GM12892 (cell line): ENCODE measurements at regions not wholly inside any gene's neighbourhood (a gene's known extent, or its start where the extent isn't known, plus 50 kb on each side); places are given as distances from the start of the nearest gene placed in this dataset.
"Not testable (repeated sequence)": the region's sequence is repeated elsewhere in the genome, so short reads cannot be mapped to it uniquely, and the experiment has no call there.

ENCODE experiments used
- DNase-seq: peaks from one replicate; pipeline ENCODE4 v3.0.0; 2011; ENCODE audit not compliant: insufficient read length
- FAIRE-seq: peaks from 2 replicates; lab custom pipeline; 2011; peaks lifted over from hg19 to GRCh38; lab: Jason Lieb, UNC
- POLR2A ChIP-seq: IDR thresholded peaks from 2 replicates; pipeline ENCODE4 v1.6.1; 2011; ENCODE audit warnings: low read depth, low read length, control low read depth
- POLR2AphosphoS5 ChIP-seq: IDR thresholded peaks from 2 replicates; pipeline ENCODE4 v1.6.1; 2011; ENCODE audit warnings: low read depth, low read length, control low read depth
- TAF1 ChIP-seq: IDR thresholded peaks from 2 replicates; pipeline ENCODE4 v1.6.1; 2011; ENCODE audit warnings: low read depth, mild to moderate bottlenecking, control low read depth, low read length, borderline replicate concordance

DNA sequence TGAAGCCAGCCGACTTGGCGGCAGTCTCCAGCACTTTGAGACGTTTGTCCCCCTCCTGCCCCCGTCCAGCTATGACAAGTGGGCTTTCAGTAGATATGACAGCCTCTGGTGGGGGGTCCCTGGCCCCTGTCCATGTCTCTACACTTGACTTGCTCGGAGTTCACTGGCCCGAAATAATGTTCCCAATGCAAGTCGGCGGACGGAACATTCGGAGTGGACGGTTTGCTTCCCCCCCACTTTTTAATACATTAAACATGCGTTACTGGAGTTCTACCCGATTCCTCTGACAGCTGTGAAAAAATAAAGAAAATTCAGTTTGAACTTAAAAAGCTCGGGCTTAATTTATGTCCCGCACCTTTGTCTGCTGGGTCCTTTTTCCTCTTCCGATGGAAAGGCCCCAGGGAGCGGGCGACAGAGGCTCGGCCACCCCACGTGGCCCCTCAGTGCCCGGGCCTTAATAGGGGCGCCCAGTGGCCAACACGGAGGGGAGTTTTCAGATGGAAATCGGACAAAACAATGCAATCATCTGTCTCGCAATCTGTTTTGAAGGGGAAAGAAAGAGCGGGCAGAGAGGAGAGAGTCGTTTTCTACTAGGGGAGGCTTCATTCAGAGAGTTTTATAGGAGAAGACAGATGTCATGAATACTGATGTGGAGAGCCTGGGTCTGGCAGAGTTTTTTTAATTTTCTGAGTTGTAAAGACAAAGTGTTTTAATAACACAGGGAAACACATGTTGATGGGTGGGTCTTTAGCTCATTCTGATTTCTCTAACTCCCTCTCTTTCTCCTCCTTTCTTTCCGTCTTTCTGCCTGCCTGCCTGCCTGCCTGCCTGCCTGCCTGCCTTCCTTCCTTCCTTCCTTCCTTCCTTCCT lies 50.2 kb downstream of the SMIM38 start:
- DNase-seq (no peak), FAIRE-seq (no peak)
- TF ChIP-seq POLR2A (no peak), TAF1 (no peak), POLR2AphosphoS5 (no peak)

DNA sequence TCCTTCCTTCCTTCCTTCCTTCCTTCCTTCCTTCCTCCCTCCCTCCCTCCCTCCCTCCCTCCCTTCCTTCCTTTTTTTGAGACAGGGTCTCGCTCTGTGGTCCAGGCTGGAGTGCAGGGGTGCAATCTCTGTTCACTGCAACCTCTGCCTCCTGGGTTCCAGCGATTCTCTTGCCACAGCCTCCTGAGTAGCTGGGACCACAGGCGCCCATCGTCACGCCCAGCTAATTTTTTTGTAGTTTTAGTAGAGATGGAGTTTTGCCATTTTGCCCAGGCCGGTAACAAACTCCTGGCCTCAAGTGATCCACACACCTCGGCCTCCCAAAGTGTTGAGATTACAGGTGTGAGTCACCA lies 50.9 kb downstream of the SMIM38 start:
- FAIRE-seq, result not testable (repeated sequence)

DNA sequence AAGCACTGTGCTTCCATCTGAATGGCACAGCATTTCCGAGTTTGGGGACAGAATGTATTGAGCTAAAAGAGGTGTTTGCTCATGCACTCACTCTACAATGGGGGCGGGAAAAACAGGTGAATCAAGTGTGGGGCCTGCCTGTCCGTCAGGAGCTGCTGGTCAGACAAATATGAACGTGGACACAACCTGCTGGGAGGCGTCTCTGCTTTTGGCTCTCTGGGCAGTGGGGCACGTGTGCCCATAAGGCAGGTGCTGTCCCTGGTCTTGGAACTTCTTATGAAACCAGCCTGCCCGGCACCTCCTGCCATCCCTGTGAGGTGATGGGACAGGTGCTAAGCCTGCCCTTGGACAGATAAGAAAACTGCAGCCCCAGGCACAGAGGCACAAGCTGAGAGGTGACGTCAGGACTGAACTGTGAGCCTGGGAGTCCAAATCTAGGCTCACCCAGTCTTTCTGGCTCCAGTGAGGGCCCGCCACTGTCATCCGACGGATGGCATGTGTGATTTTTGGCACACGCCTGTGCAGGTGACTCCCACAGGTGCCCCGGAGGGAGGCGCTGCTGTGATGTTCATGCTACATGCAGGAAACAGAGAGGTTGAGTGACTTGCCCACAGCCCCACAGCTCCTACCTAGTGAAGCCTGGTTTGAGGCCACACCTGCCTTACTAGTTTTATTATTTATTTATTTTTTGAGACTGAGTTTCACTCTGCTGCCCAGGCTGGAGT lies 51.6 kb downstream of the SMIM38 start:
- FAIRE-seq (no peak), DNase-seq (no peak)
- TF ChIP-seq POLR2A (no peak), POLR2AphosphoS5 (no peak), TAF1 (no peak)

More for the DNA sequence above, 50.9 kb downstream of the SMIM38 start:
- DNase-seq, result not testable (repeated sequence)

DNA sequence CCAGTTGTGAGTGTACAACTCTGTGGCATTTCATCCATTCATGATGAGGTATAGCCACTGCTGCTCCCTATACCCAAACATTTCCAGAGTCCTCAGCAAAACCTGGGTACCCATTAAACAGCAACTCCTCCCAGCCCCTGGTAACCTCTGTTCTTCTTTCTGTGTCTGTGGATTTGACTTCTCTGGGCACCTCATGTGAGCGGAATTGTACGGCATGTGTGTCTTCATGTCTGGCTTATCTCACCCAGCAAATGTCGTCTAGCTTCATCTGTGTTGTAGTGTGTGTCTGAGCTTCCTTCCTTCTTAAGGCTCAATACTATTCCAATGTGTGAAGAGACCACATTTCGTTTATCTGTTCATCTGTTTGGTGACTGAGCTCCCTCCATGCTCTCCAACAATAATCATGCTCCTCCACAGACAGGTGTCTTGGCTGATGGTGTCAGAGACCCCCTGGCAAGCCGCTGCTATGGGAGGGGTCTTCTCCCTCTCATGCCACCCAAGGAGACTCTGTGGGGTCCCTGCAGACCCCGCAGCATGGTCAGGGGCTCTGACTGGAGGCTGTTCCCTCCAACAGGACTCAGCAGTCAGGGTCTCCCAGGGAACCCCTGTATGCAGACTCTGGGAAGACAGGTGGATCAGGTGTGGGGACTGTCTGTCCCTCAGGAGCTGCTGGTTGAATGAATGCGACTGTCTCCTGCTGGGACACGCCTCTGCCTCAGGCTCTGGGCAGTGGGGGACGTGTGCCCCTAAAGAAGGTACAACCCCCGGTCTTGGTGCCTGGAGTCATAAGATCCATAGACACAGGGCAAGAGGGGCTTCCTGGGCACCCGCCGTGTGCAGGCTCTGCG lies 52.7 kb downstream of the SMIM38 start:
- FAIRE-seq (no peak), DNase-seq (no peak)
- TF ChIP-seq TAF1 (no peak), POLR2A (no peak), POLR2AphosphoS5 (no peak)

DNA sequence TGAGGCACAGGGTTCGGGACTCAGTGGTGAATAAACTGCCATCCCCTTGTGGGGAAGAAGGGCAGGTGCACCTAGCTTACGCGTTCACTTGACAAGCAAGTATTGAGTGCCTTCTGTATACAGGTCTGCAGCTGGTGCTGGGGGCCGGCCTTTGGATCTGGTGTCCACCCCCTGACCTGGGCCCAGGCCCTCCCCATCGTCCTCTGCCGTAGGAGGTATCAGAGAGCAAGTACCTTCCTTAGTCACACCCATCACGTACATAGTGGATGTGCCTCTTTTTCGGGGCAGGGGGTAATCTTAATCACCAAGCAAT lies 53.3 kb downstream of the SMIM38 start:
- DNase-seq (no peak), FAIRE-seq (no peak)
- TF ChIP-seq POLR2A, result no peak
- TF ChIP-seq TAF1, result no peak
- TF ChIP-seq POLR2AphosphoS5, result no peak

DNA sequence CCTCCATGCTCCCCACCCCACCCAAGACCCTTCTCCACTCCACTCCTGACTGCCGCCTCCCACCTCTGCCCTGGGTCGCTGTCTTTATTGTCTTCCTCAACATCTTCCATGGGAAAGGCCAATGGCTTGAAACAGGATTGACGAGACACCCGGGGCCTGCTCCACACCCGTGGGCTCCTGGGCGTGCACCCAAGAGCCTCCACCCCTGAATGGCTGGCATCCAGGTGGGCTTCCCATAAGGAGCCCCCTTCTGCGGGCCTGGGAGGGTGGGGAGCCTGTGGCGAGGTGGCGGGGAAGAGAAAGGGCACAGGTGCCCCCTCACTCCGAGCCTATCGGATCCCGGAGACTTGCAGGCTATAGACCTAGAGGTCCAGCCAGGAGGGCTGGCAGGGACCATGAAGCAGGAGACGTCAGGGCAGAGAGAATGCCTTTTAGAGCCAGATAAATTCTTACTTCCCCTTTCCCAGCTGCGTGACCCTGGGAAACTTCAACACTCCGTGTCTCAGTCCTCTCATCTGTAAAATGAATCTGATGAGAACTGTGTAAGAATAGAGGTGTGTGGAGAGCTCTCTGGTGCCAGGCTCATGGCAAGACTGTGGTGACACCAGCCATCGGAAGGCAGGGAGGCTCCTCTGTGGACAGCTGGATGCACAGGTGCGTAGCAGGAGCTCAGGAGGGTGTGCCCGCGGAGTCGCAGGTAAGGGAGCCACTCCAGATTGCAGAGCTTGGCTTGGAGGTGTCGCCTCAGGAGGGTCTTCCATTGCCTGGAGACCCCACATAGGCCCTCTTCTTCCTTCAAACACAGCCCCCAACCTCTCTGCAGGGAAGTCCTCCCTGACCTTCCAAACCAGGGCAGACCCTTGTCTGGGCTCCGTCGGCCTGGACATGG lies 53.9 kb downstream of the SMIM38 start:
- TF ChIP-seq POLR2AphosphoS5, result no peak
- no peak for TF ChIP-seq POLR2A
- no peak for TF ChIP-seq TAF1
- no peak for FAIRE-seq
- no peak for DNase-seq

DNA sequence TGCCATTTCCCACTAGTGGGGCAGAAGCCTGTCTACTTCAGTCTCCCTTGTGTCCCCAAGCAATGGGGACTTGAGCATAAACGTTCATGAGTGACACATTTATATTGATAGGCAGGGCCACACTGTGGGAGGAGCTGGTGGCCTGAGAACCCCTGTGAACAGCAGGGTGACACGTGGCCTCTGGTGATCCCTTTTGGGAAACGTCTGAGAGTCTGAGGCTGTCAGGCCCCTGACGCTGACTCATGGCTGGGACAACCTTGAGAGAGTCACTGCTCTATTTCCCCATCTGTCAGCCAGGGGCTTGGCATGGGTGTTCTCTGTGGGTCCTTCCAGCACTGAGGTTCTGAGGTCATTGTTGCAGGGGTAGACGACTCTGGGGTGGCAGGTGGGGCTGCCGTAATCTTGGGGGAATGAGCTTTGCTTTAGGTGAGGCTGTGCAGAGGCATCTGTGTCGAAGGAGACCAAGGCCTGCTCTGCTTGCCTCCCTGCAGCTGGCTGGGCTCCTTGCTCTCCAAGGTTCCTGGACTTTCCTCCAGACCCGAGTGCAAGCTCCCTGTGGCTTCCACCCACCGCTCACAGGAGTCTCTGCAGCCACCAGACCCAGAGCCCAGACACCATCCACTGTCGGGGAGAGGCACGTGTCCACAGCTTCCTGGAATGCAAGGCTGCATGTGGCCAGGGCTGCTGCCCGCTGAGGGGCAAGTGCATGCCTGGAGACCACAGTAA lies 54.7 kb downstream of the SMIM38 start:
- FAIRE-seq (no peak), DNase-seq (no peak)
- TF ChIP-seq POLR2A (no peak), TAF1 (no peak), POLR2AphosphoS5 (no peak)

DNA sequence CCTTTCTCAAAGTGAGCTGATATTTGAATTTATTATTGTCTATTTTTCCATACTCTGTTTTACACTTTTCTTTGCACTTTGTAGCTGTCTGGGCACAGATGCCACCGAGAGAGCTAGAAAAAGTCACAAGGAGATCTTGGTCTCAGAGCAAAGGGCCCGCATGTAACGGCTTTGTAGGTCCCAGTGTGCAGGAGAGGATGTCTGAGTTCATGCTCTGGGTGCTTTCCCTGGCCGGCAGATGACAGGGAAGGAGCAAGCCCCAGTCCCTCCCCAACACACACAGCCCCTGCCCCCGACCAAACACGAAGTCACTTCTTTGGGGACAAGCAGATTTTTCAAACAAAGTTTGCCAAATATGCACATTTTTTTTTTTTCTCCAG lies 55.8 kb downstream of the SMIM38 start:
- FAIRE-seq, result peak; percentile 77
- DNase-seq, result no peak
- no peak for TF ChIP-seq POLR2AphosphoS5

DNA sequence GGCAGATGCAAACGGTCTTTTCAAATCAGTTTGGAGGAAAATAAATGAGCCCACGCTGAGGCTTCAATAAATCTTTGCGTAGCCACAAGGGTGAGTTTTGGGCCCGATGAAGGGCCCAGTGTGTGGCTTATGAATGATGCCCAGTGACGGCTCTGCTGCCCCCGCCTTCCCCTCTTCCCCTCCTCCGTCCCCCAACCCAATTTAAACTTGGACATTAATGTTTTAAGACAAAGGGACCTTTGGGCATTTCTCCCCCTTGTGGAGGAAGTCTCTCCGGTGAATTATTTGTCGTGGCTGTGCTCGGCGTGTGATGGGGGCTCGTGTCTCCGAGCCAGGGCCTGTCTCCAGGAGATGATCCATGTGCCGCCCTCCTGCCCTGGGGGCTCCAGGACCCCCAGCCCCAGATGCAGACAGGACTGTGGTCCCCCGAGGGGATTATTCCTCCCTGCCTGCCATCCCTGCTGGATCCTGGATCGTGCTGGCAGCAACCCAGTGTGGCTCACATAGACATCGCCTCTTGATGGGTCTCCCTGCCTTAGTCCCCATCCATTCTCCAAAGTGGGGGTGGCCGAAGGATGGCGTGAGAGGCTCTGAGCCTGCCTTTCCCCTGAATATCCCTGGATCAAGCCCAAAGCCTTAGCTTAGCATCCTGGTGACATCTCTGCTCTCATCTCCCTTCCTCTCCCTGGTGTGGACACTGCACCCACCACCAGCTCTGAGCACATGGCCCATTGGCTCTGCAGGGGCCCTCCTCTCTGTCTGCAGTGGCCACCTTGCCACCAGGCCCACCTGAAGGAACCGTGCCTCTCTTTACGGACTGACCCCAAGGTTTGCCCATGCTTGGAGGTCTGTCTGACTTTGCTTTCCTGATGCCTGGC lies 56.4 kb downstream of the SMIM38 start:
- TF ChIP-seq POLR2AphosphoS5 (no peak), TAF1 (no peak), POLR2A (no peak)
- DNase-seq (no peak), FAIRE-seq (no peak)

DNA sequence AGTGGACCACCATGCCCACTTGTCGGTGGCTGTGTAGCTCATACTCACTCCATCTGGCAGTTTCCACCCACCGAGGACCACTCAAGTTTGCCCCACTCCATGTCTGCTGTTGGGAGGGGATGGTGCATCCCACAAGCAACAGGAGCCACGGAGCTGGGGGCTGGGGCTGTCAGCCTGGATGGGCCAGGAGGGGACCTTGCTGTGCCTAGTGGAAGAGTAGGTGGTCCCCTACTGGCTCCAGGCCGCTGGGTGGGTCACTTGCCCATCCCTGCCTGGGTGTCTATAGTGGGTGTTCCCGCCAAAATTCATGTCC lies 57.0 kb downstream of the SMIM38 start:
- FAIRE-seq, result no peak
- DNase-seq, result no peak
- TF ChIP-seq TAF1 (no peak), POLR2AphosphoS5 (no peak), POLR2A (no peak)
